Activated CD4-positive, alpha-beta T cell treated with anti-CD3 and anti-CD28 coated beads, Interleukin-2, amount 50 U/mL, for 24 hours (primary cell): ENCODE measurements at regions not wholly inside any gene's neighbourhood (a gene's known extent, or its start where the extent isn't known, plus 50 kb on each side); places are given as distances from the start of the nearest gene placed in this dataset.

Experiments used
- DNase-seq, 2 donors: peaks; one replicate each; pipeline ENCODE4 v3.0.0-alpha.2; 2020; ENCODE audit warnings: low read depth in 1 of 2, low spot score in 1 of 2

DNA sequence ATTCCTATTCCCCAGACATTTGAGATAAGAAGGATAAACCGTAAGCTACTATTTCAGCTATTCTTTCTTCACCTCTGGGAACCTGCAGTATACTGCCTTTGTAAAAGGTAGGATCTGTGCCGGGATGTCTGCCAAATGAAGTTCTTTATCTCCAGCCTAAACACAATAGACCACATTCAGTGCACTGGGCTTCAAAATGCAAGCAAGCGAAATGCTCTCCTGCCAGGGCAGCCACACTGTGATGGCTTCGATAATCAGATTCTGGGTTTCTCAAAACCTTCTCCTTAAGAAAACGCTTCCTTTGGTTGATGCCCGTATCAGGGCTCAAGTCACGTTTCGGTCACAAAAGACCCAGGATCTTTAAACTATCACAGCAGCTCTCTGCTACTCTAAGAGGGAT lies 299.5 kb upstream of the B3GAT1 start:
- no peak for DNase-seq

DNA sequence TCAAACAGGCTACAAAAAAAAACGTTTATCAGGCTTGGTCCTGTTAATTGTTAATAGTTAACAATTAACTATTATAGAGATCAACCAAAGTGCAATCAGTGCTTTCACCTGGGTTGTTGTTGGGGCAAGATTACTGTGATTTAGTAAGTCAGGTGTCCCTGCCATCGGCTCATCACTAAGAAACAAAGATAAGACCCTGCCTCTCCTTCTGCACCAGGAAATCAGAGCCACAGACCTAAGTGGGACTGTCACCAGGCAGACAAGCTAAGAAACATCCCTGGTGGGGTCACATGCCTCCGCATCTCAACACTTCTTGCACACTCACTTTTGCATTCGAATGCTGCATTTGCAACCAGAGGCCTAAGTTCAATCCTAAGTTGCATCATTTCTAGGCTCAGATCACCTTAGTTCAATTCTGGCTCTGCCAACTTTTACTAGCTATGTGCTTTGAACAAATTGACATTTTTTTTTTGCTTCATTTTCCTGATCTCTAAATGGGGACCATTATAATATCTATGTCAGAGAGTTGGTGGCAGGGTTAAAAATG lies 298.9 kb upstream of the B3GAT1 start:
- no peak for DNase-seq

DNA sequence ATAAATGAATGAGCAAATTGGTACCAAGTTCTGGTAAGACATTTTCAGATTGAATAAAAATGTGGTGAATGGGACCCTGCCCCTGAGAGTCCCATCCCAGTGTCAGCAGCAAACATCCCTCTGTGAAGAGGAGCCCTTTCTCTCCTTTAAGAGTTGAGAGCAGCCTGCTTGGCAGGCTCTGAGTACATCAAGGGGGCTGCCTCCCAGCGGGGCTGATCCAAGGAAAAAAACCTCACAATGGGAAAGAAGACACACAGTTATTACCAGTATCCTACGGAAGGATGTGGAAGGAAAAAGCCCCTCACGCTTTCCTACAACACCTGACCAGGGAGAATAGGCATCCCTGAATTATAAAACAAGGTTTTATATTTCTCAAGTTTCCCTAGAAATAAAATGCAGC lies 293.8 kb upstream of the B3GAT1 start:
- no peak for DNase-seq

DNA sequence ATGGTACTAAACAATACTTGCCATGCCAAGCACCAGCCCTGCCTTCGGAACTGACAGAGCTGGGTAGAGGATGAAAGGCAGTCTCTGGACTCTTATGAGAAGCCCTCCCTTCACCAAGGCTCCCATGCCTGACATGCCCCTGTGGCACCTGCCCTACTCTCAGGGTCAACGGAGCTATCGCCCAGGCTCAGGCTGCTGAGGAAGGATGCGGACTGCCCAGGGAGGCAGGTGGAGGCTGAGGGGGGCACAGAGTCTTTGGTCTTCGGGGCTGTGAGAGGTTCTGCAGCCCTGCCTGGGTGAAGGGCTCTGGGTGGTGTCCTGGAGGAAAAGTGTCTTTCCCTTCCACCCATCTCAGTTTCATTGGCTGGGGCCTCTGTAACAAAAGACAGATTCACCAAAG lies 290.8 kb upstream of the B3GAT1 start:
- no peak for DNase-seq

DNA sequence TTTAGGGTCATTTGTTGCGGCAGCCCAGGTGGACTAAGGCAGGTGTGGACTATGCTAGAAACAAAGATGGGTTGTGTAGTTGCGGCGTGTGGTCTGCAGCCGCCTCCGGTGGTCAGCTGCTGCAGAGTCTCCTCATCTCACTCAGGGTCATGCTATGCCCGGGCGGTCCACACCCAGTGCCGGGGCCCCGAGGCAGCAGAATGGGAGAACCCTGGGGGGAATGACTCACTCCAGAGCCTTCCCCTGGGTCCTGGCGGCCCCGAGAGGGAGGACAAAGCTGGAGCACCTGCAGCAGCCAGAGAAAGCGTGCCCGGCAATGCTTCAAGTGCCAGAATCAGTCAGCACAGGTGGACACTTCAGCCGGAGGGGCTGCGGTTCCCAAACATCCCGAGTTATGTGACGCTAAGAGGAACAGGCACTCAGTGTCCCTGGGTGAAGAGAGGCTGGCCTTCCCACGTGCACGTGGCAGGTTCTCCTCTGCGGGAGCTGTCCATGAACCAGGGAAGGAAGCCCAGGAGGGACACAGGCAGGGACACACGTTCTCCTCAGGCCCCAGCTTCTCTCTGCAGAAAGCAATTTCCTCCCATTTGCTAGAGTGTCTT lies 289.6 kb upstream of the B3GAT1 start:
- DNase-seq, result no peak

DNA sequence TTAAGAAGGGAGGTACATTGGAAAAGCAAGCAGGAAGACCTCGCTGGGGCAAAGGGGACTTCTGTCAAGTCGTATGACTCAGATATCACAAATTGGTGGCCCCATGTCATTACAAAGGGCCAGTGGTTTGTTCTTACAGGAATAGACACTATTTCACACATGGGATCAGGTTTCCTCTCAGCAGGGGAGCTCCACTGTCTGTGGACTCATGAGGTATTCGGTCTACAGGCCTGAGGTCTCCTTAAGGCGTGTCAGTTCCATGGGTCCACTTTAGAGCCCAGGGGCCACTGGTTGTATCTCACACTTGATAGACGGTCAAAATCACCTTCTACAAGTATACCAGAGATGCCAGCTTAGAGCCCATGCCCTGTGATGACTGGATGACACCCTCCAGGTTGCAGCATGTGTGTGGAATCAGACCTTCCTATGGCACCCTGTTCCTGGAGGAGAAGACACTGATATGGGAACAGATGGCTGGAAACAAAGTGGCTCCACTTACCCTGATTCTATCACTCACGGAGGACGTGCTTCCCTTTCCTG lies 288.1 kb upstream of the B3GAT1 start:
- DNase-seq, result no peak

DNA sequence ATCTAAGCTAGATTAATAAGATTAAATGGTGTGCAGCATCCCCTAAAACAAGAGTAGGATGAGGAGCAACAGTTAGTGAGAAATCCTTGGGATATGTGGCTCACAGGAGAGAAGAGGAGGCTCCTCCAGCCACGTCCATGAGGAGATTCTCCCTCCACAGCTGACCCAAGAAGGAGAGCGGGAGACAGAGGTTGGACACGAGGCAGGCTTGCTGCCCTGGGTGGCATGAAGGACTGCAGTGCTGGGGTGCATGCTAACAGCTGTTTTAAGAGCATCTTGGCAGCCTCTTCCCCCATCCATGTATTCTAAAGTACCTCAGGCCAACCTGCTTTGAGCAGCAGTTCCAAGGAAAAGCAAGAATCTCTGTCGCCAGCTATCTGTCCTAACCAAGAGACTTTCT lies 284.4 kb upstream of the B3GAT1 start:
- no peak for DNase-seq

DNA sequence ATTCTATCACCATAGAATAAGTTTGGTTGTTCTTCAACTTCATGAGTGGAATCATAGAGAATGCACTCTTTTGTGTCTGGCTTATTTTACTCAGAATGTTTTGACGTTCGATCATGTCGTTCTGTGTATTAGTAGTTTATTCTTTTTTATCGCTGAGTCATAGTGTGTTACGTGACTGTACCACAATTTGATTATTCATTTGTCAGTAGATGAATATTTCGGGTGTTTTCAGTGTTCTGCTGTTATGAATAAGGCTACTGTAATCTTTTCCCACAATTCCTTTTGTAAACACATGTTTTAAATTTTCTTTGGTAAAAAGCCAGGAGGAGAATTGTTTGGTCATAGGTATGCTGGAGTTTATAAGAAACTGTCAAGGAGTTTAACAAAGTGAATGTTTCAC lies 279.9 kb upstream of the B3GAT1 start:
- DNase-seq, result no peak

DNA sequence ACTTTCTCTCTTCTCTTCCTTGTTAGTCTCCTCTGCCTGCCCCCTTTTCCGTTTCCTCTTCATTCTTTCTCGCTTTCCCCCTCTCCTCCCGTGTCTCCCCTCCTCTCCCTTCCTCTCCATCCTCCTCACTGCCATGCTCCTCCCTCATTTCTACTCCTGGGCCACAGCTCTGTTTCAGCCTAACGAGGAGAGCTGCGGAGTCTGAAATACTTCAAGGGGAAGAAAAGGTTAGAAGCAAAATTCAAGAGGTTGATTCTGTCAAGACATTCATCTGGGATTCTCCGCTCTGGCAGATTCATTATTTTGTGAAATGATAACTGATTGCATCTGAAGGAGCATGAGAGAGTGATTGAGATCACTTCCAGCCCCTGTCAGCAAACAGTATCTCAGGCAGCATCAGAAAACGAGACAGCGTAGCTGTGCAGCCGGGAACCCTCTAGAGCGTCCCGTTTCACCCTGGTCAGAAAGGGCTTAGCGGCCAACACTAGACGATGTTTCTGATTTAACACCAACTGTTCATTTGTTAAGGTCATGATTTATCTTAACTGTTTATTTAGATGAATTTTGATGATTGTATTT lies 279.3 kb upstream of the B3GAT1 start:
- no peak for DNase-seq

DNA sequence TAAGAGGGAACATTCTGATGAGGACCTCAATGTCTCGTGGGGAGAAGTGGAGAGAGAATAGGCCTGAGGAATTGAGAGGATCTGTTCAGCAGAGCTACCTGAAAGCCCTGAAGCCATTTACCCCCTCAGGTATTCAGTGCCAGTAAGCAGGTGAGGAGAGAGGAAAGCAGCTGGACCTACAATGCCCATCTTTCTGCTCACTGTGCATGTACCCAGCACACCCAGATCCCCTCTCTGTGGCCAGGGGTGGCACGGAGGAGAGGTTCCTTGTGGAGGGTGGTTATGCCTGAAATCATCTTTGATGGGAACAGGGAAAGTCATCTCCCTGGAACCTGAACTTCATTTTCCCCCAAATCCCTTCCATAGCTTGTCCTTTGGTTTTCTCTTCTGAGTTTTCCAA lies 277.8 kb upstream of the B3GAT1 start:
- no peak for DNase-seq

DNA sequence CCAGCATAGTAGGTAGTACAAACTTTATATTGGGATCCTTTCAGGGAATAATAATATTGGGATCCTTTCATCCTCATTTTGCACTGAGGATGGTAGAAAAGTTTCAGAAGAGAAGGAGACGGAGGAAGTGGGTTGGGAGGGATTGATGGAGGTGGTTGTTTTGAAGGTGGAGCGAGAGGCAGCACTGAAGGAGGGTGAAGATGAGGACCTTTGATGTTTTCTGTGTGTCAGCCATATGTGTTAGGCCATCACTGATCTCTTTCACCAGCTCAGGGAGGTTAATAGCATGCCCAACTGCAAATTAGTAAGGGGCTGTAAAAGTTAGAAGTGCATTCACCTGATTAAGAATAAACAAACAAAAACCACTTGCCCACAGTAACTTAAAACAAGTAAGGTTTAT lies 275.5 kb upstream of the B3GAT1 start:
- DNase-seq, result no peak

DNA sequence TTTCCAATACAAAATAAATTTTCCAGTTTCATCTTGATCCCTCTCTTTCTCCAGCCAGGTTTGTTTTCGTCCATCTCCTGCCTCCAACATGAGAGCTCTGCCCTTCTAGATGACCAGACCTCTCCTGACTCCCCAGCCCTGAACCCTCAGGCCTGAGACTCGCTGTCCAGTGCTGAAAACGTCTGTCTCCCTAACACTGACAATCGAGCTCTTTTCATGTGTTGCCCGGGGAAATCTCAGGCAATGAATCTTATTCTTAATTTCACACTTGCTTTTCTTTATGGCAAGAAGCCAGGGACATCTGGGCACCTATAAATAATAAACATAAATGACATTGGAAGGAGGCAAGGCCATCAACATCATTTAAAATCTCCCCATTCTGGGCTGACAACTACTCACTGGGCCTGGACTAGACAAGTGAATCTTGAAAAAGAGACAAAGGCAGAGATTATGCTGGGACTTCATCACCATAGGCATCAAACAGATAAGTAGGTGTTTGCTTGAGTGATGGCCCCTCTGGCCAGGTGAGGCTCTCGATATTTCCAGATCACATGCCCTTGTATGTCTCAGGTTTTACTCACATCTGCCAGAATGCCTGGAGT lies 274.5 kb upstream of the B3GAT1 start:
- DNase-seq, result no peak

DNA sequence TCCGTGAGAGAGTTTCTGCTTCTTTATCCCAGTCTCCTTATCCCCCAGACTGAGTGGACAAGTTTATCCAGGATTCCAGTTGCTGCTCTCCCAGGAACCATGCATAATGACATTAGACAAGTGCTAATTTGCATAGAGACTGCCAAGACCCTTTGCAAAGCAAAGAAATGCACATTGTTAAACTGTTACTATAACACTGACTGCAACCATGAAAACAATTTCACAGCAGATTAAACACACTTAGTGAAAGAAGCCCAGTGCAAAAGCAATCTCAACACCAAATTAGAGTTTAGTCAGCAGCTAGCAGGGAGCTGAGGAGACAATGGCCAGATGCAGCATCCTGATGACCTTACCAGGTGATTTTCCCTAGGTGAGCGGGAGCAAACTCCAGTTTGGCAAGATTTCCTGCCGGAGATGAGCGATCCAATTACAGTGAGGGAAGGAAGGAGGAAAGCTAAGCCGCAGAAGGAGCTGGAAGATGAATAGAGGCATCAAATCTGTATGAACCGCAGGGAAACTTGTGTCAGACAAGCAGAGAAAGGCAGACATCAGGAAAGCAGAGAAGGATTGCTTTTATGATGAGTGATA lies 273.8 kb upstream of the B3GAT1 start:
- no peak for DNase-seq

DNA sequence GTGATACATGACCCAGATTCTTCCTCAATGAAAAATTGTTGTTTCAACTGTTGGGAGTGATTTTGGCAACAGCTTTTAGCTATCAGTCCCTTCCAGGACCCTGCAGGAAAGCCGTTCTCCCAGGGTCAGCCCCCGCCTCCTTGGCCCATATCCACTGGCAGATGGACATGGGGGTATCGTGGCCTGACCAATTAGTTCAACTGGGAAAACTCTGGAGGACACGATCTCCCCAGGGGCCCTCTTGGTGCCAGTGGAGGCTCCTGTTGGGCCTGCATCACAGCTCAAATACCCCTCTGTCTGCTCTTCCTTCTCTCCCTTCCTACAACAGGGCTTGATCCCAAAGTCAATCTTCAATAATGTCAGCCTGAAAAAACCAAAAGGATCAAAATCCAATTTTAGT lies 272.5 kb upstream of the B3GAT1 start:
- no peak for DNase-seq

DNA sequence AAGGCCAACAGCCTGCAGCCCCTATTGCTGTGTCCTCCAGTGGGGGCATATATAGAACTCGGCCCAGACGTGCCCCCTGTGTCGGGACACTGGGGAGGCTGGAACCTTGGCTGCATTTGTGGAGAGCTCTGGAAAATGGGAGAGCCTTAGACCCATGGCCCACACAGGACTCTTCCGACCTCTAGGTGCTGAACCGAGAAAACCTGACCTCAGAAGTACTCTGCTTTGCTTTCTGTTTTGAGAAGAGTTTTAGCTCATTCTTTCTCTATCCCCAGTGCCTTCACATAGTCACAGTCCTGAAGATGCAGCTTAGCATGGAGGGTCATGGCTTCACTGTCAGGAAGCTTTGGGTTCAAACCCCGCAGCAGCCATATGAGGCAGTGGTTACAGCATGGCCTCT lies 271.8 kb upstream of the B3GAT1 start:
- DNase-seq, result no peak

DNA sequence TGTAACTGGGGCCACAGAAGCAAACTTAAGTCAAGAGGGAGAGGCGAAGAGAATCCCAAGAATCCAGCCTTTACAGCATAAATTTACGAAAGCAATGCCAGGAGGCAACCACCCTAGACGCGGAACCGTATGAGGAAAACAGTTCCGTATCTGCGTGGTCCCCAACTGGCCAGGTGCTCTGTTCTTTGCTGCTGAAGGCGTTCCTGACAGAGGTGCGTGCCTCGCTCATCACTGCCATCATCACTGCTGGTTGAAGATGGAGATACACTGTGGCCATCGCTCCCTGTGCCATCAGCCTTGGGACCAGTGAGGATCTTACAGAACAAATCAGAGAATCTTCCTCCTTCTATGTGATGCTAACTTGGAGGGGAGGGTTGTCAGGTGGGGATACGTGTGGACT lies 270.5 kb upstream of the B3GAT1 start:
- no peak for DNase-seq

DNA sequence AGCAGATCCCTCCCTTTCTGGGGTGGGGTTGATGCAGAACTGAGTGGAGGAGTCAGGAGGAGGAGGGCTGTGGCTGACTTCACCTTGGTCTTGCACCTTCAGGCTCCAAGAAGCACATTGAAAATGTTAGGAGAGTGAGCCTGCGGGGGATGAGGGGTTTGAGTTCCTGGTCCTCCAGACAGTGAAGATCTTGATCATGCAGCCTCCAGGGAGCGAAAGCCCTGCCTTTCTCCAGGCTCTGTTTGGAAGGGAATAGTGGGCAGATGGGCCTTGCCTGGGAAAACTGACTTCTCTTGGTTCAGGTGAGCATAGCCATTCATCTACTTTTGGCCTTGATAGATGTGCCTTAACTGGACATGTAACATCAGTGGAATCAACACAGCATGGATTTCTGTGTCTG lies 267.6 kb upstream of the B3GAT1 start:
- DNase-seq, result no peak

DNA sequence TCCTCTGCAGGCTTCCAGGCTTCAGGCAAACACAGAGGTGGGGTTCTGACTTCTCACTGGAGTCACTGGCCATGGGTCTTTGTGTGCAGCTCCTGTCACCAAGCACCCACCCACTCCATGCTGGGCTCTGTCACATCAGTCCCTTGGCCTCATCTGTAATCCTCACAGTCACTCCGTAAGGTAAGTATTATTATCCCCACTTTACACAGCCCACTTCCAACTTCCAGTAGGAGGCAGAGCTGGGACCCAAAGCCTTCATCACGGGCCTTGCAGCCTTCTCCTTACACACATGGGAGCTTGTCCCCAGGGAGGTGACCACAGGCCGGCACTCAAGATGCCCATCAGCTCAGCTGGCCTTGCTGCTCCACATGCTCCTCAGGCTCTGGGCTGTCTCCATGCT lies 266.7 kb upstream of the B3GAT1 start:
- DNase-seq, result no peak

DNA sequence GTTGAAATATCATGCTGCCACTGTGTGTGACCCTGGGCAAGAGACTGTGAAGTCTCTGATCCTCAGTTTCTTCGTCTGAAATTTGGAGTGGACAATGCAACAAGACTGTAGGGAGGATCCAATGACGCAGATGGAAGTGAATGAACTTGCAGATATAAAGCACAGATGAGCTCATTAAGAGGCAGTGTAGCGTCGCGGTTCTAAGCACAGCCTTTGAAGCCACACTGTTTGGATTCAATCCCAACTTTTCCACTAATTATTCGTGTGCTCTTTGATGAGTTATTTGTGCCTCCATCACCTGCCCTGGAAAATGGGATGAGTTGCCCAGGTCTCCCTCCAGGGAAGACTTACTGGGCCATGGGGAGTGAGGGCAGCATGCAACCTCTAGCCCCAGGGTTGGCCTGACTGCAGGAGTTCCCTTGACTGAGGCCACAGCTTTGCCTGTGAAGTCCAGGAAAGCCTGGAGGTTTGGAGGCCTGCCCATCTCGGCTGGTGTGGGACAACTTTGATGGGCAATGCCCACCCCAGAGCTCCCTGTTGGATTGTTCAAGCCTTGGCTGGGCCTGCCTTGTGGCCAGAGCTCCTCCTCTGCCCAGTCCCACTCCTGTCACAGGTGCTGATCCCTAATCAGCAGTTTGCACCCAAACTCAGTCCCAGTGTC lies 266.0 kb upstream of the B3GAT1 start:
- no peak for DNase-seq

DNA sequence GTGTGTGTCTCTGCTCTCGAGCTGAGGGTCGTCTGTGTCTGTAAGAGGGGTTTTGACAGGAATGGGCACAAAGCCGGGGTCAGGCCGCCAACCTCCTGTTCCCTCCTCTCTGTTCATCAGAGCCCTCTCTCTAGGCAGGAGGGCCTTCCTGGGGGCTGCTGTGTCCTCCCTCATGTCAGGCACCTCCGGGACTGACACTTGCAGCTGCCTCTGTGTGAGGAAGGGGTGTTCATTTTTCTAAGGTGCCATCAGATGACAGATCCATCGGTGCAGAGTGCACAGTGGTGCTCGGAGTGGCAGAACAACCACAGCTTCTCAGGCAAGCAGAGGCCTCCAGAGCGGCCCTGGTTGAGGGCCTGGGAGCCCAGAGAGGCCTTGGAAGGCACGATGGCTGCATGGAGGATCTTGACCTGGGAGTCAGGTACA lies 265.4 kb upstream of the B3GAT1 start:
- no peak for DNase-seq

DNA sequence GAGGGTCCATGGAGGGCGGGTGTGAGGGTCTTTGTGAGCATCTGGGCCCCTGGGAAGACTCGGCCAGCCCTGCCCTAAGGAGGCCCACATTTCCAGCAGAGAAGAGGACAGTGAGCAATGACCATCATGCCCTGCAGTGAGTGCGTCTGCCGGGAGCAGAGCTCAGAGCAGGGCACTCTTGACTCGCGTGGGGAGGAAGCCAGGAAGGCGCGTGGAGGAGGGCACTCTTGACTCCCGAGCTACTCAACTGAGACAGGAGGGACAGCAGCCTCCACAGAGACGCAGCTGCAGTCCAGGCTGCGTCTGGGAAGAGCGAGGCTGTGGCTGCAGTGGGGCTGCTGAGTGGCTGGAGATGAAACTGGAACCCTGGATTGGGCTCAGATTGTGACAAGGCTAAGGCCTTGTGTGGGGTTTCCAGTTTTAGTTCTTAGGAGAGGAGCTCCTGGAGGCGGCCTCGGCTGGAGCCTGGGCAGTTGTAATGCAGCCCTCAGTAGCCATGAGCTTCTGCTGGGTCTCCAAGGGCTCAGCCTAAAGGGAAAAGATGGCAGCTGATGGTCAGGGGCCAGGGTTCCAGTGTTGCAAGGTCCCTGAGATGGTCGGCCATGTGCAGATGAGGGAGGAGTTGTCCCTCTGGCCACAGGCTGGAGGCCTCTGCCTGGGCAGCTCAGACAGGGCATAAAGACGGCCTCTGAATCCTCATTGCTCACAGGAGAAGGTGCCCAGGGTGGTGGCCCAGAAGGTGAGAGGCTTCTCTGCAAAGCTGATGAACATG lies 264.7 kb upstream of the B3GAT1 start:
- DNase-seq, result no peak
